Medulla oblongata (tissue), 1 donor: ENCODE measurements at regions not wholly inside any gene's neighbourhood (a gene's known extent, or its start where the extent isn't known, plus 50 kb on each side); places are given as distances from the start of the nearest gene placed in this dataset.
"Not testable (repeated sequence)": the region's sequence is repeated elsewhere in the genome, so short reads cannot be mapped to it uniquely, and the experiment has no call there.

Experiments used
- DNase-seq: peaks from one replicate; pipeline ENCODE4 v3.0.0-alpha.2; 2015; ENCODE audit errors: extremely low spot score

DNA sequence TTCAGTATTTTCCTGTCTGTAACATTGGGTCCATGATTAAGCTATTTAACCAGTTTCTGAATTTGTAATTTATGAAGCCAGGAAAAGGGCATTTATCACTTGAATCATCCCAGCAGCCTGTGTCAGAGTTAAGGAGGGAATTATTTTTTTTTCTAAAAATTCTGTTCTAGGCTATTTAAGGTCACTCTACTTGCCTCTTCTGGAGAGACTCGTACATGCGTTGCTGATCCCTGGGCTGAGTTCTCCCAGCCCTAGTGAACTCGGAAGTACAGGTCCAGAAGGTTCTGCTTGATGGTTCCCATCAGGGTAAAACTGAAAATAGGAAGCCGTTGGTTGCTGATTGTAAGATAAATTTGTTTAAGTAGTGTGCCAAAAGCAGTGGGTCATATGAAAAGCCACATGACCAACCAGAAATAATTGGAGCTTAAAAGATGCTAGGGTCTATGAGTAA lies 90.7 kb downstream of the GPR88 start:
- no peak for DNase-seq

DNA sequence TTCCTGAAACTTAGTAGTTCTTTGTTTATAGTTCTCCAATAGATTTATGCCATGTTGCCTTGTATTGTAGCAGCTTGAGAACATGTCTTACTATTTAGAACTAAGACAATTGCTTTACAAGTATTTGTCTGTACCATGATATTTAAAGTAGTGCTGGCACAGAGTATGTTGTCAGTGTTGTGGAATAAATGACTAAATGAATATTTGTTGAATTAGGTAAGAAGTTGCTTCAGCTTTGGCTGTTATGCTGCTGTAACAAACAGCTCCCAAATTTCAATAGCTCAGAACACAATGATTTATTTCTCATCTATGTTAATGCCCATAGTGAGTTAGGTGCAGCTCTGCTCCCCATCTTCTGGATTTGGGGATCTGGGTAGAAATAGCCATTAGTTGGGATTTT lies 90.2 kb upstream of the VCAM1 start:
- DNase-seq = no peak

DNA sequence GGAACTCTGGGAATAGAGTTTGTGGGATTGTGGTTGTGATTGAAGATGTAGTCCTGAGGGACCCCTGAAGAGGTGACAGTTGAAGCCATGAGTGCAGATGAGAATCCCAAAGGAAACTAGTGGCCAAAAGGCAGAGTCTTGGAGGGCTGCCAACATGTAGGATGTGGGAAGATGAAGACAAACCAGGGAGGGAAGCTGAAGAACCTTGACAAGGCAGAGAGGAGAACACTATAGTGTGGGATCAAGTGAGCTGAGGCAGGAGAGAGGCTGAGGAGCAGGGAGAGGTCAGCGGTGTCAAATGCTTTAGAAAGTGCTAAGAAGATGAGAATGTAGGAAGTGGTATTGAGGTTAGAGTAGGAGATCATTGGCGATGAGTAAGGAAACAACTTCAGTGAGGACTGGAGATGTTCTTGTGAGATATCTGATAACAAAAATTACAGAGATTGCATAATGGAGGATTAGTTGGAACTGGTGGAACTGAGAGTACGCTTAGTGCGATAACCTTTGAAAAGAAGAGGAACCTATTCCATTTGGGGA lies 88.5 kb upstream of the VCAM1 start:
- no peak for DNase-seq

DNA sequence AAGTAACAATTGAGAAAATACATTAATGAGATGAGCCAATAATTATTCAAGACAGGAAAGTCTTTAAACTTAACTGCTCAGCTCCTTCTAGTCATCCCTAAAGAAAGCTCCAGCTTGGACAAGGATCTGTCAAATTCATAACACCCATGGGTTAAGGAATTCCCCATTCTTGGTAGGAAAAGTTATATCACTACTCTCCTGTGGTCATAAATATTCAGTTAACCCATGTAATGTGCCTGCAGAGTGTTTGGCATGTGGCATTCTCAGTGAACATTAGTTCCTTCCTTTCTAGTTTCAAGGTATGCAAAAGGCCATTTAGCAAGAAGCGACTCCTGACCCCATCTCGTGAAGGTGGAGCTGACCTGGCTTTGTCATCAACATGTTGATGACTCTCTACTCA lies 76.7 kb upstream of the VCAM1 start:
- no peak for DNase-seq

DNA sequence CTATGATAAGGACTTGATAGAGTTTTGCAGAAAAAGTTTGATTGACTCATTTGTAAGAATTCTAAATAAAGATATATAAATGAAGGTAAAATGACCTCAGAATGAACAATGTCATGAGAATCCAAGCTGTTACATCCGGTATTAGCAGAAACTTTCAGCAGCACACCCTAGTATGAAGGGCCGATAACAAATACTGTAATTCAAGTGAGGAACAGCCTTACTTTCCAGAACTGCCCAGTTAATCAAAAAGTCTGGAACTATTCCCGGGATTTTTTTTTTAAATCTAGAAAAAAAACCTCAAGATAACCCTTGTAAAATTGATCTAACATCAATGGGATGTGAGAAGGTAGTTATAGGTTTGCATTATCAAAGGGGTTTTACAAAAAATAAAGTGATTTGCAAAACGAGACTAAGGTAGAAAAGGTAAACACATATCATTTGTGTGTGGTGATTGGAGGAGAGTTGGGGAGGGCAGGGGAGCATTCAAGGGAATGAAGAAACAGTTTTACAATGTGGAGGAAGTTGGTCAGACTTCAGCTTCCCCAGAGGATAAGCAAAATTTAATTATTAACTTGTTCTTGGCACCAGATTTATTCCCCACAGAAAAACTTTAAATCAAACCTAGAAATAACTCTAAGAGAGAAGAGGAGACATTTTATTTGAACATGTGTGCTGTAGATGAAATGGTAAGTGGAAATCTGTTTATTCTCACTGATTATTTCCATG lies 75.9 kb upstream of the VCAM1 start:
- no peak for DNase-seq

DNA sequence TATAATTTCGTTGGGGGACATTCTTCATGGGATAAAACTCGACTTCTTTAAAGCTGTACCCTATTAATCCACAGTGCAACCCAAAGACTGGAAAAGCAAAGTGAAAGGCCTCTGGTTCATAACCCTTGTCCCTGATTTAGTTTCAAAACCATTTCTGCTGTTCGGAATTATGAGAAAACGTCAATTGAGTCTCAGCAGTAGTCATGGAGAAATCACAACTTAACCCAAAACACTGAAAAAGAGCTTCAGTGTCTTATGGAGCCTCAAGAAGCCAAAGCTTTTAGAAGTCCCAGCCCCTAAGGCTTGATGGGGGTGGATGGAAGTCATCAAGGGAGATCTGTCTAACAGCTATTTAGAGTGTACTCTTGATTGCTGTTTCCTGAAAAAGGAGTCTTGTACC lies 73.5 kb upstream of the VCAM1 start:
- no peak for DNase-seq

DNA sequence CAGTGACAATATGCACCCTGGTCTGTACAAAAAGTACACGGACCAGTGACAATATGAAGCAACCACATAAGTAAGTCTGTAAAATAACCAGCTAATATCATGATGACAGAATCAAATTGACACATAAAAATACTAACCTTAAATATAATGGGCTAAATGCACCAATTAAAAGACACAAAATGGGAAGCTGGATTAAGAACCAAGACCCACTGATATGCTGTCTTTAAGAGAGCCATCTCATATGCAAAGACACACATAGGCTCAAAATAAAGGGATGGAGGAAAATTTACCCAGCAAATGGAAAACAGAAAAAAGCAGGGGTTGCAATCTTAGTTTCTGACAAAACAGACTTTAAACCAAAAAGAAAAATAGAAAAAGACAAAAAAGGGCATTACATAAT lies 70.4 kb upstream of the VCAM1 start:
- no peak for DNase-seq

DNA sequence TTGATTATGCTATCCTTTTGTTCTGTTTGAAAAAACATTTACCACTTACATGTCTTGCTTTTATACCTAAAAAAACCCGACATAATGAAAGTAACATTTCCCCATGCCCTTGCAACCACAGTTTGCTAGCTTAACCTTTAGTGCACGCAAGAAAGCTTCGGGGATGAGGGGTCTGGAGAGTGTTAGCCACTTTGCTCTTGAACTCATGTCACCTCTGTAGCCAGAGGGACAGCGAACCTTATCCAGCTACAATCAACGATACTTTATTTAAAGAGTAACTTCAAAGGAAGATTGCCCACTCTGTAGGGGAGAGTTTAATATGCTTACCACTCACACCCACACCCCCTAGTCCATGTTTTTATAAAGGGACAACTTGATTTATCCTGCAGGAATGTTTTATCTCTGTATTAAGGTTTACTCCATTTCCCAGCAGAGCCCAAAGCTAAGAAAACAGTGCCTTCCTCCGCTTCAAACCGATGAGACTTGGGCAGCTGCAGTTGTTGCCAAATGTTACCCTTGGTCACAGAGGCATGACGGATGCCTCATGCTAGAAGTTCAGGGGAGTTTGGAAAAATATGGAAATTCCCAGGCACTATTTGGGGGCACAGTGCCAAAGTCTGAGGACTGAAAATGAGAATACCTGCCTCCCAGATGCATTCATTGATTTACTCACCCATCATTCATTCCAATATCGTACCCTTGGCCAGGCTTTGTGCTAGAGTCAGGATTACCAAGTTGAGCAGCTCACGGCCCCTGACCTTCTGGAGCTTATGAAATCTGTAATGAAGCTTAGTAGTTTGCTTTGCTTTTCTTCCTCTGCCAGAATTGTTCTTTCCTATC lies 61.4 kb upstream of the VCAM1 start:
- DNase-seq = no peak

DNA sequence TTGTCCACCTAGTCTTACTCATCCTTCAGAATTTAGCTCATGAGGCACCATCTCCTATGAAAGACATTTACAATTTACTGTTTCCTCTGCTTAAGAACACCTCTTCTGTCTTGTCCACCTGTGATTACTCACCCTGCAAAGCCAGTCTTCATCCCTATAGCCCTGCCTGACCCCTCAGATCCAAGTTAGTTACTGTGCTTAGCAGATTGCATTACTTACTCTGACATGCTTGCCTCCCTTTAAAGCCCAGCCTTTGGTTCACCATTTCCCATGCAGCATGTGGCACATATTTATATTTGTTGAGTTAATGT lies 60.9 kb upstream of the VCAM1 start:
- DNase-seq = no peak

DNA sequence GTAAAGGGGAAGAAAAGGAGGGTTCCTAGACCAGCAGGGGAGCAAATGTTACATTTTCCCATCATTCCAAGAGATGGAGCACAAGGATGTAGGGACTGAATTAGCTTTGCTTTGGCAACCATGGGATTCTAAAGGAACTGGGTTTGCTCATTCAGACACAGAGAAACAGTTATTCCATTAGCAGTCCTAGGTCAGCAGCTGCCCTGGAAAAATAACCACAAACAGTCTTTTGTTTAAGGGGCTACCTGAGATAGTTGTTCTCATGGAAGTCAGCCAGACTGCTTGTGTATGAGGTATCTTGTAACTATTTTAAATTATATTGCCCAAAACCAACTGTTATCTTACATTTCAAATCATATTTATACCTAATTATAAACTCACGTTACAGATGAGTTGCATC lies 58.4 kb upstream of the VCAM1 start:
- no peak for DNase-seq

DNA sequence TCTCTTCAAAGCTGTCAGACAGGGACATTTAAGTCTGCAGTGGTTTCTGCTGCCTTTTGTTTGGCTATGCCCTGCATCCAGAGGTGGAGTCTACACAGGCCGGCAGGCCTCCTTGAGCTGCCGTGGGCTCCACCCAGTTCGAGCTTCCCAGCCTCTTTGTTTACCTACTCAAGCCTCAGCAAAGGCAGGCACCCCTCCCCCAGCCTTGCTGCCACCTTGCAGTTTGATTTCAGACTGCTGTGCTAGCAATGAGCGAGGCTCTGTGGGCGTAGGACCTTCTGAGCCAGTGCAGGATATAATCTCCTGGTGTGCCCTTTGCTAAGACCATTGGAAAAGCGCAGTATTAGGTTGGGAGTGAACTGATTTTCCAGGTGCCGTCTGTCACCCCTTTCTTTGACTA lies 51.0 kb upstream of the VCAM1 start:
- DNase-seq = not testable (repeated sequence)
